ENCODE measurements at regions not wholly inside any gene's neighbourhood (a gene's known extent, or its start where the extent isn't known, plus 50 kb on each side); places are given as distances from the start of the nearest gene placed in this dataset.

DNA sequence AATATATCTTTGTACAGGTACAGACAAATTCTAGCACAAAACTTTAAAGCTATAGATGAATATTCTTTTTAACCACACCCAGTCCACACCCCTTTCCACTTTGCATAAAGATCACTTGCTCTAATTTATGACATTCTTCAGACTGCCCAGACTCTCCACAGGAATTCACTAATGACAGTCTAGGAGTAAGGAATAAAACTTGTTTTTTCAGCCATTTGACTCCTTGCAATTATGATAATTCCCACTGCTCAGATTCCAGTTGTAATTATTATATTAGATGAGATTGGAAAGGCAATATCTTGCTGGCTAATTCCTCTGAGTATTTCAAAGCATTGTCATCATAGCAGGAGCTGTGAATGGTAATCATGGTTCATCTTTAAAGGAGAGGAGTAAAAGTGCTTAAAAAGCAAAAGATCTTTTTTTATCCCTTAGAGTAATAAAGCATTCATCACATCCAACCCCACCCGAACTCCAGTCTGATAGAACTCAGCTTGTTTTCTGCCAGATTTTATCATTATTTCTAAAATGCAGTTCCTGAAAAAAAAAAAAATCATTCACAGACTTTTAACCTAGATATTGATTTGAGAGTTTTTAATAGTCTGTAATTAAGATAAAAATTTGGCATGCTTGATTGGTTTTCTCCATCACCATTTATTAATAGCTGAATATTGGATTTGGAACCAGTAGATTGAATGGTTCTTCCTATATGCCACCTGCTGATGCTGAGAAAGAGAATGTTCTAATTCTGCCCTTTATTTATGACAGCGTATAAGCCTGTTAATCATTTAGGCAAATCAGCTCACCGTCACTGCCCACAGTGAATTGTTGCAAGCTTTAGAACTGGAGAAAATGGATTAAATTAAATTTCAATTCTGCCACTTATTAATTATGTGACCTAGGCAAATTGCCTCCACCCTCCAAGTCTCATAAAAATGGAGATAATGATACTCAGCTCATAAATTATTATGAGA lies 93.9 kb upstream of the RASSF8 start:
- H3K27me3 ChIP-seq (ENCODE audit: control insufficient read depth, extremely low read depth, insufficient read depth, low read length): no peaks in the 10 kb centered on the region
- peaks cover 6% of the 10 kb centered on the region for H3K4me1 ChIP-seq (ENCODE audit: control insufficient read depth, extremely low read depth, insufficient read depth, low read length)
- FAIRE-seq (no peak), DNase-seq (ENCODE audit: low read depth, low spot score) (no peak)
- no peak overlapping the region for H3K9ac ChIP-seq (ENCODE audit: control insufficient read depth, extremely low read depth, insufficient read depth, low read length)
- no peaks in the 10 kb centered on the region for H3K36me3 ChIP-seq (ENCODE audit: control insufficient read depth in 2 of 2, extremely low read depth in 1 of 2, insufficient read depth in 2 of 2, low read length in 2 of 2)
- H3K4me3 ChIP-seq (ENCODE audit: control insufficient read depth in 2 of 3, extremely low read depth in 1 of 3, insufficient read depth in 2 of 3, low read depth in 1 of 3, low read length in 3 of 3): no peak overlapping the region
- no peak overlapping the region for H3K27ac ChIP-seq (ENCODE audit: control insufficient read depth, insufficient read depth, low read length)
- no peaks in the 10 kb centered on the region for H4K20me1 ChIP-seq (ENCODE audit: control insufficient read depth, extremely low read depth, insufficient read depth, low read length)
- dilution Hi-C loops (cut with MboI; ENCODE audit: extremely low pct_ligation_motif_present, low sequenced_read_pairs): no loop called here
- no peak overlapping the region for H3K4me2 ChIP-seq (ENCODE audit: control insufficient read depth, extremely low read depth, insufficient read depth, low read depth, low read length)
- TF ChIP-seq, protein P1, sequence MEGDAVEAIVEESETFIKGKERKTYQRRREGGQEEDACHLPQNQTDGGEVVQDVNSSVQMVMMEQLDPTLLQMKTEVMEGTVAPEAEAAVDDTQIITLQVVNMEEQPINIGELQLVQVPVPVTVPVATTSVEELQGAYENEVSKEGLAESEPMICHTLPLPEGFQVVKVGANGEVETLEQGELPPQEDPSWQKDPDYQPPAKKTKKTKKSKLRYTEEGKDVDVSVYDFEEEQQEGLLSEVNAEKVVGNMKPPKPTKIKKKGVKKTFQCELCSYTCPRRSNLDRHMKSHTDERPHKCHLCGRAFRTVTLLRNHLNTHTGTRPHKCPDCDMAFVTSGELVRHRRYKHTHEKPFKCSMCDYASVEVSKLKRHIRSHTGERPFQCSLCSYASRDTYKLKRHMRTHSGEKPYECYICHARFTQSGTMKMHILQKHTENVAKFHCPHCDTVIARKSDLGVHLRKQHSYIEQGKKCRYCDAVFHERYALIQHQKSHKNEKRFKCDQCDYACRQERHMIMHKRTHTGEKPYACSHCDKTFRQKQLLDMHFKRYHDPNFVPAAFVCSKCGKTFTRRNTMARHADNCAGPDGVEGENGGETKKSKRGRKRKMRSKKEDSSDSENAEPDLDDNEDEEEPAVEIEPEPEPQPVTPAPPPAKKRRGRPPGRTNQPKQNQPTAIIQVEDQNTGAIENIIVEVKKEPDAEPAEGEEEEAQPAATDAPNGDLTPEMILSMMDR (optimal IDR thresholded peaks at IDR 0.05 in 1 of 3, IDR thresholded peaks at IDR 0.05 in 1 of 3, conservative IDR thresholded peaks at IDR 0.05 in 1 of 3; ENCODE audit: extremely low read depth in 1 of 3, insufficient read depth in 2 of 3, low read length in 3 of 3): no peak
- no peak for TF ChIP-seq EZH2 (IDR thresholded peaks at IDR 0.05; ENCODE audit: low read length)
- H2AFZ ChIP-seq (ENCODE audit: control insufficient read depth, low read length): no peak overlapping the region
- no peaks in the 10 kb centered on the region for H3K9me3 ChIP-seq (ENCODE audit: control insufficient read depth, low read depth, low read length)
- no peaks in the 10 kb centered on the region for H3K79me2 ChIP-seq (ENCODE audit: control insufficient read depth, insufficient read depth, low read length)
- H3K9me1 ChIP-seq (ENCODE audit: control insufficient read depth, extremely low read depth, insufficient read depth, low read length): no peaks in the 10 kb centered on the region

DNA sequence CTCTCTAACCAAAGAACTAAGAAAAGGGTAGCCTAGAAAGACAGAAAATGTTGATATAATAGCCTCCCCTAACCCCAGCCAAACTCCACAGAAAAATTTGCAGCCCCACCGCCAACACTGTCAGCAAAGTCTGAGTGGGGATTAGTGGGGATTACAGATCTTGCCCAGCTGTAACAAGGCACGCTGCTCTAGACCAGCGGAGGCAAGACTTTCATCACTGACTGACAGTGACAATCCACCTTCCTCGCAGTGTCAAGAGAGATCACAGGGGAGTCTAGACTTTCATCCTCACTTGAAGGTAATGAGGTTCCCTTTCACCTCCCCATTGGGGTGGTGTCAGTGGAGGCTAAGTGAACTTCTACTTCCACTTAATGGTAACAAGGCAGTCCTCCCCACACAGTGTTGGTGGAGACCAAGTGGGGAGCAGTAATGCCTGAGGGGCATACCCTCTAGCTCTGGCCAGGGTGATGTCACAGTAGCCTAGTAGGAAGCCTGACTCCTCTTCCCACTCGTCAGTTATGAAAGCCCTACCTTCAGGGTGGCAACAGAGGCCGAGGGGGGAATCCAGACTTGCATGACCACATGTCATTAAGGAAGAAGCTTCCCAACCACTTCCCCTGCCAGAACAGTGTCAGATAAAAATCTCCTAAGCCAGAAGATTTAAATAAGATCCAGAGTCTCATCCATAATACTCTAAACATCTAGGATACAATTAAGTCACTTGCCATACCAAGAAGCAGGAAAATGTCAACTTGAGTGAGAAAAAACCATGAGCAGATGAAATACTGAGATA lies 91.7 kb upstream of the RASSF8 start:
- FAIRE-seq: no peak
- no peak overlapping the region for H3K9ac ChIP-seq (ENCODE audit: control insufficient read depth, extremely low read depth, insufficient read depth, low read length)
- no peak overlapping the region for H3K27ac ChIP-seq (ENCODE audit: control insufficient read depth, insufficient read depth, low read length)
- peak overlapping the region; percentile 41 for H2AFZ ChIP-seq (ENCODE audit: control insufficient read depth, low read length)
- H3K4me3 ChIP-seq (ENCODE audit: control insufficient read depth in 2 of 3, extremely low read depth in 1 of 3, insufficient read depth in 2 of 3, low read depth in 1 of 3, low read length in 3 of 3): no peak overlapping the region
- TF ChIP-seq EZH2 (IDR thresholded peaks at IDR 0.05; ENCODE audit: low read length): no peak
- TF ChIP-seq, protein P1 (optimal IDR thresholded peaks at IDR 0.05 in 1 of 3, IDR thresholded peaks at IDR 0.05 in 1 of 3, conservative IDR thresholded peaks at IDR 0.05 in 1 of 3; ENCODE audit: extremely low read depth in 1 of 3, insufficient read depth in 2 of 3, low read length in 3 of 3): no peak
- no peaks in the 10 kb centered on the region for H3K79me2 ChIP-seq (ENCODE audit: control insufficient read depth, insufficient read depth, low read length)
- no peak for DNase-seq (ENCODE audit: low read depth, low spot score)
- dilution Hi-C loops (cut with MboI; ENCODE audit: extremely low pct_ligation_motif_present, low sequenced_read_pairs): no loop called here
- no peaks in the 10 kb centered on the region for H3K9me3 ChIP-seq (ENCODE audit: control insufficient read depth, low read depth, low read length)
- H3K27me3 ChIP-seq (ENCODE audit: control insufficient read depth, extremely low read depth, insufficient read depth, low read length): no peaks in the 10 kb centered on the region
- no peaks in the 10 kb centered on the region for H4K20me1 ChIP-seq (ENCODE audit: control insufficient read depth, extremely low read depth, insufficient read depth, low read length)
- peaks cover 6% of the 10 kb centered on the region for H3K4me1 ChIP-seq (ENCODE audit: control insufficient read depth, extremely low read depth, insufficient read depth, low read length)
- H3K4me2 ChIP-seq (ENCODE audit: control insufficient read depth, extremely low read depth, insufficient read depth, low read depth, low read length): no peak overlapping the region
- no peaks in the 10 kb centered on the region for H3K9me1 ChIP-seq (ENCODE audit: control insufficient read depth, extremely low read depth, insufficient read depth, low read length)
- no peaks in the 10 kb centered on the region for H3K36me3 ChIP-seq (ENCODE audit: control insufficient read depth in 2 of 2, extremely low read depth in 1 of 2, insufficient read depth in 2 of 2, low read length in 2 of 2)
